GM12873 (cell line): ENCODE measurements at regions not wholly inside any gene's neighbourhood (a gene's known extent, or its start where the extent isn't known, plus 50 kb on each side); places are given as distances from the start of the nearest gene placed in this dataset.
A peak's percentile ranks its signal among the peaks of the same experiment; 100 is the strongest.

Experiments
- TF ChIP-seq, protein P1 (sequence below): IDR thresholded peaks from 2 replicates; pipeline ENCODE4 v1.5.1; 2012; ENCODE audit warnings: low read depth, mild to moderate bottlenecking, moderate library complexity, low read length, control low read depth; ENCODE audit not compliant: insufficient read depth; ENCODE audit errors: missing control alignments

DNA sequence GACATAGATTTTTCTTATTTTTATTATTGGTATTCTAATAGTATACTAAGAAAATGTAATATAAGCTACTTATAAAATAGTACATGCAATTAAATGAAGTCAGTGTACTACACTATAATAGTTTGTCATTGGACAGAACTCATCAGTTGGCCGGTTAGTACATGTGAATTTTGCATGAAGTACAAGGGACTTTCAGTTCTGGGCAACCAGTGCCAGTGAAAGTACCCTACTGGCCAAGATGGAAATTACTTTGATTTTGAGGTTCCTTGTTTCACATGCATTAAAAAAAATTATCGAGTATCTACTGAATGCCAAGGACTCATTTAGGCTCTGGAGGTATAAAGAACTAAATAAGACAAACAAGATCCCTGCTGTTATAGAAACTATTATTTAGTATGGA lies 213.4 kb upstream of the ELL2 start:
- TF ChIP-seq, protein P1, sequence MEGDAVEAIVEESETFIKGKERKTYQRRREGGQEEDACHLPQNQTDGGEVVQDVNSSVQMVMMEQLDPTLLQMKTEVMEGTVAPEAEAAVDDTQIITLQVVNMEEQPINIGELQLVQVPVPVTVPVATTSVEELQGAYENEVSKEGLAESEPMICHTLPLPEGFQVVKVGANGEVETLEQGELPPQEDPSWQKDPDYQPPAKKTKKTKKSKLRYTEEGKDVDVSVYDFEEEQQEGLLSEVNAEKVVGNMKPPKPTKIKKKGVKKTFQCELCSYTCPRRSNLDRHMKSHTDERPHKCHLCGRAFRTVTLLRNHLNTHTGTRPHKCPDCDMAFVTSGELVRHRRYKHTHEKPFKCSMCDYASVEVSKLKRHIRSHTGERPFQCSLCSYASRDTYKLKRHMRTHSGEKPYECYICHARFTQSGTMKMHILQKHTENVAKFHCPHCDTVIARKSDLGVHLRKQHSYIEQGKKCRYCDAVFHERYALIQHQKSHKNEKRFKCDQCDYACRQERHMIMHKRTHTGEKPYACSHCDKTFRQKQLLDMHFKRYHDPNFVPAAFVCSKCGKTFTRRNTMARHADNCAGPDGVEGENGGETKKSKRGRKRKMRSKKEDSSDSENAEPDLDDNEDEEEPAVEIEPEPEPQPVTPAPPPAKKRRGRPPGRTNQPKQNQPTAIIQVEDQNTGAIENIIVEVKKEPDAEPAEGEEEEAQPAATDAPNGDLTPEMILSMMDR = peak; percentile 44

DNA sequence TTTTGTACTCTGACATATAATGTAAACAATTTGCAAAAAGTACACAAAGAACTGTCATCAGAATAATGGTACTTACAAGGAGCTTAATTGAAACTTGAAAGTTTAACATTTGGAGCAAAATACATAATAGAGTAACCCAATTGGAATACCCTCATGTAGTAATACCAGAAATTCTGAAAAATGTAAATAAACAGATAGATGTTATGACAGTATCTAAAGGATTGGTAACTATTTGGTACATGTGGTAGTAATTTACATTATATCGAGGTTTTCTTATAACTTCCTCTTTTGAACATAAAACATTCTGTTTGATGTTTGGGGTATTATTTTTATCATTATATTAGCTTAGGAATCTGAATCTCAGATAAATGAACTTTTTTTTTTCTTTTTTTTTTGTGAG lies 211.7 kb upstream of the ELL2 start:
- TF ChIP-seq, protein P1 = no peak

- TF ChIP-seq, protein P1 = no peak
Observed at GRCh38 chr5:96172436-96172835, 210.8 kb upstream of the ELL2 start.

DNA sequence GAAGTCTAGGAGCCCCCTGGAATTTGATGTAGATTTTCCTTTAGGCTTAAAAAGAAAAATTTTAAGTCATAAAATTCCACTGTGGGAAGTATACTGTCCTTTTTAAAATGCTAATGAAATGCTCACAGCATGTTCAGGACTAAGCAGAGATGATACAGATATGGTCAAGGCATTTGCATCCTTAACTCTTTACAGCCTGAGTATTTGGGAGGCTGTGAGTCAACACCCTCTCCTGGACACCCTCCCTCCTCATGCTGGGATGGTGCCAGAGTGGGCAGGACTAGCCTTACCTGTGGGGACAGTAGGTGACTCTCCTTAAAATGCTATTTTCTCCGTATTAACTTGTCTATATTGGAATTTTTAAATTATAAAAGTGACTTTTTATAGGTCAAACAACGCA lies 197.4 kb upstream of the ELL2 start:
- TF ChIP-seq, protein P1 = no peak

- TF ChIP-seq, protein P1 = no peak
Observed at GRCh38 chr5:96157841-96158291, 196.2 kb upstream of the ELL2 start.

- TF ChIP-seq, protein P1 = no peak
Observed at GRCh38 chr5:96157077-96157780, 195.6 kb upstream of the ELL2 start.

DNA sequence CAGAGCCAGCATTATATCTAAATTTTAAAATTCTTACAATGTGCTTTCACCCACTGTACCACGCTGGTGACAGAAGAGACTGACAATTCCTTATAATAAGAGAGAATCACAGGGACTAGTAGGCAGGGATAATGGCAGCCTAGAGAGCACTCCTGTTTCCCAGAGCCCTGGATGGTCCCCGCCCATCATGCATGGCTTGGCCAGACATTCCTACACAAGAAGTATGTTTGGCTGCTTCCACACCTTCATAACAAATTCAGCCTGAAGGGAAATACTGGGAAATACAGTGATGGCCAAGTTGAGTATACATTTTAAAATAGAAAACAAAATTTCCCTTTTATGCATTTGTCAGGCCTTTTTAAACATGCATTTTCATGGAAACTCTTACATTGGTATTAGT lies 193.5 kb upstream of the ELL2 start:
- TF ChIP-seq, protein P1 = no peak
